Prostate gland (tissue), 2 donors: ENCODE measurements at regions not wholly inside any gene's neighbourhood (a gene's known extent, or its start where the extent isn't known, plus 50 kb on each side); places are given as distances from the start of the nearest gene placed in this dataset.

Experiments used
- DNase-seq: peaks from one replicate; pipeline ENCODE4 v3.0.0-alpha.2; 2019; ENCODE audit warnings: low spot score
- H3K27ac ChIP-seq, 2 donors: fragments of 200-600 bp; sonication (generic); 2 replicates each; pipeline ENCODE4 v1.5.1; 2017 to 2019
- H3K27me3 ChIP-seq: fragments of 200-600 bp; sonication (generic); replicated peaks from 2 replicates; pipeline ENCODE4 v1.5.1; 2019; ENCODE audit not compliant: insufficient read depth
- H3K36me3 ChIP-seq, 2 donors: fragments of 200-600 bp; sonication (generic); 1 replicate in 1 of 2; 2 replicates in 1 of 2; pipeline versions ENCODE4 v1.5.1 to v1.8.1; 2017 to 2019
- H3K4me1 ChIP-seq: fragments of 200-600 bp; sonication (generic); replicated peaks from 2 replicates; pipeline ENCODE4 v1.5.1; 2019
- H3K4me3 ChIP-seq, 2 donors: fragments of 200-600 bp; sonication (generic); 2 replicates each; pipeline ENCODE4 v1.5.1; 2017 to 2019
- H3K9me3 ChIP-seq: fragments of 200-600 bp; sonication (generic); 2 replicates; pipeline ENCODE4 v1.5.1; 2017
- POLR2A ChIP-seq: fragments of 450-650 bp; IDR thresholded peaks from one replicate; pipeline ENCODE4 v1.6.1; 2016; ENCODE audit warnings: antibody characterized with exemption, mild to moderate bottlenecking
- POLR2AphosphoS5 ChIP-seq: sonication (generic); formaldehyde crosslinking; IDR thresholded peaks from one replicate; pipeline ENCODE4 v1.6.1; 2017; ENCODE audit warnings: antibody characterized with exemption
- WGBS: methylation state at CpG from one replicate; pipeline ENCODE4 v1.1.5; 2018; 5-methylcytosine and 5-hydroxymethylcytosine counted together
- intact Hi-C: fragments of 100-400 bp; cut with DNase I; formaldehyde crosslinking; loops from one replicate; pipeline ENCODE4 v1.14.2; 2022
- TF ChIP-seq, protein P1 (sequence below), 4 experiments: fragments of 200-600 bp in 2 of 4; fragments of 450-650 bp in 2 of 4; sonication (generic) in 2 of 4; IDR thresholded peaks; 1 replicate in 3 of 4; 2 replicates in 1 of 4; pipeline ENCODE4 v1.5.1; 2016 to 2019; ENCODE audit warnings: antibody characterized with exemption in 4 of 4, mild to moderate bottlenecking in 2 of 4, moderate library complexity in 2 of 4

DNA sequence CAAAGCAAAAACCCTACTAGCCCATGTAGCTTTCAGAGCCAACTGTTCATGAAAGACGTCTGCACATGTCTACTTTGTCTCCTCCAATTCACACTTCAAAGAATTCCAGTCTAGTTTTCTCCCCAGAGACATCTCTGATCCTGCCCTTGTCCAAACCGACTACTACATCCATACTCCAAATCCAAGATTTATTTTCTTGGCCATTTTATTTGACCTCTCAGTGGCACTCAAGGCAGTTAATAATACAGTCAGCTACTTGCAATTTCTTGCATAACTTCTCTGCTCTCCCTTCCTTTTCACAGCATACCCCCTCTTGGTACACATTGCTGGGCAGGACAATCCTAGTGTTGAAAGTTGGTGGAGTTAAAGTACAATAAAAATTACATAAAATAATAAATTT is 170.9 kb upstream of the INHBA start:
- TF ChIP-seq, protein P1, sequence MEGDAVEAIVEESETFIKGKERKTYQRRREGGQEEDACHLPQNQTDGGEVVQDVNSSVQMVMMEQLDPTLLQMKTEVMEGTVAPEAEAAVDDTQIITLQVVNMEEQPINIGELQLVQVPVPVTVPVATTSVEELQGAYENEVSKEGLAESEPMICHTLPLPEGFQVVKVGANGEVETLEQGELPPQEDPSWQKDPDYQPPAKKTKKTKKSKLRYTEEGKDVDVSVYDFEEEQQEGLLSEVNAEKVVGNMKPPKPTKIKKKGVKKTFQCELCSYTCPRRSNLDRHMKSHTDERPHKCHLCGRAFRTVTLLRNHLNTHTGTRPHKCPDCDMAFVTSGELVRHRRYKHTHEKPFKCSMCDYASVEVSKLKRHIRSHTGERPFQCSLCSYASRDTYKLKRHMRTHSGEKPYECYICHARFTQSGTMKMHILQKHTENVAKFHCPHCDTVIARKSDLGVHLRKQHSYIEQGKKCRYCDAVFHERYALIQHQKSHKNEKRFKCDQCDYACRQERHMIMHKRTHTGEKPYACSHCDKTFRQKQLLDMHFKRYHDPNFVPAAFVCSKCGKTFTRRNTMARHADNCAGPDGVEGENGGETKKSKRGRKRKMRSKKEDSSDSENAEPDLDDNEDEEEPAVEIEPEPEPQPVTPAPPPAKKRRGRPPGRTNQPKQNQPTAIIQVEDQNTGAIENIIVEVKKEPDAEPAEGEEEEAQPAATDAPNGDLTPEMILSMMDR (IDR thresholded peaks at IDR 0.05), result no peak
- no peak for TF ChIP-seq POLR2AphosphoS5
- TF ChIP-seq POLR2A, result no peak
- 79% methylated on average over 2 of the region's 2 CpGs for WGBS
- H3K36me3 ChIP-seq, result no peaks in the 10 kb centered on the region
- DNase-seq, result no peak
- H3K4me3 ChIP-seq, result no peak overlapping the region
- H3K27me3 ChIP-seq, result no peaks in the 10 kb centered on the region
- no peaks in the 10 kb centered on the region for H3K4me1 ChIP-seq
- intact Hi-C loops, result no loop called here
- H3K27ac ChIP-seq, result no peak overlapping the region
- no peaks in the 10 kb centered on the region for H3K9me3 ChIP-seq

DNA sequence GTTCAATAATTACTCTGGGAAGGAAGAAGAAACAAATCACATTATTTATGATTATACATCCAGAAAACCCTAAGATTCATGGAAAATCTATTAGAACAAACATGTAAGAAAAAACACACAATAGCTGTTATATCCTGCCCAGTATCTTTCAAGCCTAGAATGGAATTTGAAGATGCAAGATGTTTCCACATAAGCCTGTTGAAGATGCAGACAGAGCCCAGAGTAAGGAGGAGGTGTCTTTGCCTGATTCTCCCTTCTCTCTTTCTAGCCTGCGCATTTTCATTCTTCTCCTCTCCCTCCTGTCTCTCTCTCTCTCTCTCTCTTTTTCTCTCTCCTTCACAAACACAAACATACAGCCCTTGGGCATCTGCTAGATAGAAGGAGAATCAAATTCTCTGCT is 170.1 kb upstream of the INHBA start:
- DNase-seq, result no peak
- Histone ChIP-seq H3K27ac (no peak overlapping the region), H3K4me3 (no peak overlapping the region), H3K4me1 (no peaks in the 10 kb centered on the region), H3K9me3 (no peaks in the 10 kb centered on the region), H3K36me3 (no peaks in the 10 kb centered on the region), H3K27me3 (no peaks in the 10 kb centered on the region)
- TF ChIP-seq POLR2AphosphoS5 (no peak), POLR2A (no peak)
- TF ChIP-seq, protein P1 (IDR thresholded peaks at IDR 0.05), result no peak
- WGBS, result 91% methylated on average over 1 of the region's 1 CpG
- intact Hi-C loops, result no loop called here

DNA sequence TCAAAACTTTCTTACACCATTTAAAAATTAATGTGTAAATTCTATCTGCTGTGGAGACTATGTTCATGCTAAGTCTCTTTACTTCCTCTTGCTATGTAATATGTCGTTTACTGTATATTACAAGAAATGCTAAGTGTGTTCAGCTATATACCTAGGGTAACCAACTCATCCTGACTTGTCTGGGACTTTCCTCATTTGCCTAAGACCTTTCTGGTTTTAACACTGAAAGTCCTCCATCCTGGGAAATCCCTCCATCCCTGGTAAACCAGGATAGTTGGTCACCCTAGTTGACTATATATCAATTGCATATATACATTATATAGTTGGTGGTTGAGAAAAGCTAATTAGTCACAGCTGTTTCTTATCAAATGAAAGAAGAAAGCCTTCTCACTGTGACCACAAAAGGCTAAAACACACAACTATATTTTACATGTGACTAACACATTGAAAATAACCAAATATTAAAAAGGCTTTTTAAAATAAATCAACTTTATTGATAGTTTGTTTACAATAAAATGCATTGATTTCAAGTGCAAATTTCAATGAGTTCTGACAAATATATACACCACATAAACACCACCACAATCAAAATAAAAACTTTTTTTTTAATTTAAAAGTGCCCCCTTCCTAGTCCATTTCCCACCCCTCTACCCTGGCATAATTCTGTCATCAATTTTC is 167.7 kb upstream of the INHBA start:
- H3K27me3 ChIP-seq, result no peaks in the 10 kb centered on the region
- H3K4me1 ChIP-seq, result no peaks in the 10 kb centered on the region
- no peak for DNase-seq
- intact Hi-C loops, result no loop called here
- TF ChIP-seq, protein P1 (IDR thresholded peaks at IDR 0.05), result no peak
- TF ChIP-seq POLR2AphosphoS5, result no peak
- TF ChIP-seq POLR2A, result no peak
- H3K36me3 ChIP-seq, result no peaks in the 10 kb centered on the region
- WGBS, result 85% methylated on average over 1 of the region's 1 CpG
- no peak overlapping the region for H3K27ac ChIP-seq
- H3K4me3 ChIP-seq, result no peak overlapping the region
- H3K9me3 ChIP-seq, result no peaks in the 10 kb centered on the region

DNA sequence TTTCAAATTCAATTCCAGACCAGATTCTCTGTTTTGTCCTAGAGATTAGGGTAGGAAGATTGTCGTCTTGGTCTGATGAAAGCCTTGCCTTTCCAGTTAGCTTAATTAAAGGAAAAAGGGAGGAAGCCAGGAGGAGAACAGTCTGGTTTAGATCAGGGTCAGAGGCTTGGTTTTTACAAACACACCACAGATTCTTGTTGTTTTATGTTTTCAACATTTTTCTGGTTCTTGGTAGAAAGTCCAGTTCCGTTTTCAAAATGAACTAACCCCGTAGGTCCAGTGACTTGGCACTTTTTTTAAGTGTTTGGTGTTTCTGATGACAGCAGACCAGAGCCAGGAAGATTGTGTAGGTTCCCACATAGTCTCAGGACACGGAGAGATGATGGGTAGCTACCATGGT is 167.1 kb upstream of the INHBA start:
- WGBS, result 56% methylated on average over 4 of the region's 4 CpGs
- intact Hi-C loops, result no loop called here
- Histone ChIP-seq H3K9me3 (no peaks in the 10 kb centered on the region), H3K4me1 (no peaks in the 10 kb centered on the region), H3K36me3 (no peaks in the 10 kb centered on the region), H3K27me3 (no peaks in the 10 kb centered on the region), H3K27ac (no peak overlapping the region), H3K4me3 (no peak overlapping the region)
- DNase-seq, result no peak
- TF ChIP-seq, protein P1 (IDR thresholded peaks at IDR 0.05), result no peak
- TF ChIP-seq POLR2A (no peak), POLR2AphosphoS5 (no peak)

DNA sequence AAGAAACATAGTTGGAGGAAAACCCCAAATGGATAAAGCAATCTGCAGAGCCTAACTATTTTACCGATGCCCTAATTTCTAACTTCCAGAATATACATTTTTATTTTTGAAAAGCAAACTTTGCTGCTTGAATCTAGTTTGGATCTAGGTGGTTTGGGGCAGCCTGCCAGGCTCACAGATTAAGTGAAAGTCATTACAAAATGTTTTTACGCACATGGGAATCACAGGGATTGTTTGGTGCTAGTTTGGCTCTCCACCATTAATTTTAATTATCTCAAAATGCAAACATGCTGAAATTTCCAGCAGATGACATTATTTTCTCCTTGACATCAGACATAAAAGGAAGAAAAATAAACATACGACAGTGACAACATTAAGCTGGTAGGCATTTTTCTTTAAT is 166.7 kb upstream of the INHBA start:
- 52% methylated on average over 3 of the region's 3 CpGs for WGBS
- H3K27ac ChIP-seq, result no peak overlapping the region
- TF ChIP-seq, protein P1 (IDR thresholded peaks at IDR 0.05), result no peak
- TF ChIP-seq POLR2AphosphoS5, result no peak
- no peak for TF ChIP-seq POLR2A
- intact Hi-C loops, result no loop called here
- no peak overlapping the region for H3K4me3 ChIP-seq
- no peaks in the 10 kb centered on the region for H3K9me3 ChIP-seq
- H3K4me1 ChIP-seq, result no peaks in the 10 kb centered on the region
- DNase-seq, result no peak
- no peaks in the 10 kb centered on the region for H3K36me3 ChIP-seq
- no peaks in the 10 kb centered on the region for H3K27me3 ChIP-seq
